Hippocampal formation (tissue), 2 donors: ENCODE measurements at regions not wholly inside any gene's neighbourhood (a gene's known extent, or its start where the extent isn't known, plus 50 kb on each side); places are given as distances from the start of the nearest gene placed in this dataset.

Experiments
- DNase-seq, 2 donors: peaks; one replicate each; lab custom pipeline; 2025; lab: John Stamatoyannopoulos, UW

- no peak for DNase-seq
Observed at GRCh38 chr2:144215207-144215606, 304.7 kb downstream of the ZEB2 start.

- DNase-seq: no peak
Observed at GRCh38 chr2:144213797-144214196, 306.1 kb downstream of the ZEB2 start.

- DNase-seq: no peak
Observed at GRCh38 chr2:144211826-144212225, 308.1 kb downstream of the ZEB2 start.

- DNase-seq: no peak
Observed at GRCh38 chr2:144211065-144211464, 308.9 kb downstream of the ZEB2 start.

- no peak for DNase-seq
Observed at GRCh38 chr2:144210076-144210475, 309.8 kb downstream of the ZEB2 start.

- DNase-seq: no peak
Observed at GRCh38 chr2:144208924-144209323, 311.0 kb downstream of the ZEB2 start.

- no peak for DNase-seq
Observed at GRCh38 chr2:144206019-144206418, 313.9 kb downstream of the ZEB2 start.

- no peak for DNase-seq
Observed at GRCh38 chr2:144201868-144202468, 318.0 kb downstream of the ZEB2 start.

- DNase-seq: no peak
Observed at GRCh38 chr2:144201126-144201525, 318.8 kb downstream of the ZEB2 start.

GRCh38 chr2:144198116-144198515 is 321.8 kb downstream of the ZEB2 start:
- DNase-seq: no peak

- DNase-seq: no peak
Observed at GRCh38 chr2:144194326-144195071, 325.4 kb downstream of the ZEB2 start.

GRCh38 chr2:144190908-144191605 is 328.9 kb downstream of the ZEB2 start:
- no peak for DNase-seq

- no peak for DNase-seq
Observed at GRCh38 chr2:144183727-144184126, 336.2 kb downstream of the ZEB2 start.

- DNase-seq: no peak
Observed at GRCh38 chr2:144181001-144181400, 338.9 kb downstream of the ZEB2 start.

GRCh38 chr2:144180131-144180530 is 339.8 kb downstream of the ZEB2 start:
- no peak for DNase-seq

- DNase-seq: no peak
Observed at GRCh38 chr2:144170179-144170578, 349.7 kb downstream of the ZEB2 start.

GRCh38 chr2:144166743-144167142 is 353.2 kb downstream of the ZEB2 start:
- no peak for DNase-seq

- DNase-seq: no peak
Observed at GRCh38 chr2:144165599-144166250, 354.2 kb downstream of the ZEB2 start.

GRCh38 chr2:144163592-144163991 is 356.3 kb downstream of the ZEB2 start:
- DNase-seq: no peak

GRCh38 chr2:144162652-144163051 is 357.3 kb downstream of the ZEB2 start:
- DNase-seq: no peak

- no peak for DNase-seq
Observed at GRCh38 chr2:144161061-144161460, 358.9 kb downstream of the ZEB2 start.

- no peak for DNase-seq
Observed at GRCh38 chr2:144159240-144159639, 360.7 kb downstream of the ZEB2 start.

GRCh38 chr2:144158096-144158495 is 361.8 kb downstream of the ZEB2 start:
- DNase-seq: no peak
